Suprapubic skin (tissue), 3 donors: ENCODE measurements at regions not wholly inside any gene's neighbourhood (a gene's known extent, or its start where the extent isn't known, plus 50 kb on each side); places are given as distances from the start of the nearest gene placed in this dataset.

ENCODE experiments used
- POLR2AphosphoS5 ChIP-seq, 3 donors: sonication (generic); formaldehyde crosslinking; IDR thresholded peaks; one replicate each; pipeline ENCODE4 v1.6.1; 2017; ENCODE audit warnings: antibody characterized with exemption in 3 of 3
- TF ChIP-seq, protein P1 (sequence below), 2 donors: fragments of 200-600 bp in 1 of 2; fragments of 450-650 bp in 1 of 2; sonication (generic) in 1 of 2; IDR thresholded peaks; one replicate each; pipeline ENCODE4 v1.5.1; 2016 to 2019; ENCODE audit warnings: antibody characterized with exemption in 2 of 2, mild to moderate bottlenecking in 1 of 2, moderate library complexity in 1 of 2

DNA sequence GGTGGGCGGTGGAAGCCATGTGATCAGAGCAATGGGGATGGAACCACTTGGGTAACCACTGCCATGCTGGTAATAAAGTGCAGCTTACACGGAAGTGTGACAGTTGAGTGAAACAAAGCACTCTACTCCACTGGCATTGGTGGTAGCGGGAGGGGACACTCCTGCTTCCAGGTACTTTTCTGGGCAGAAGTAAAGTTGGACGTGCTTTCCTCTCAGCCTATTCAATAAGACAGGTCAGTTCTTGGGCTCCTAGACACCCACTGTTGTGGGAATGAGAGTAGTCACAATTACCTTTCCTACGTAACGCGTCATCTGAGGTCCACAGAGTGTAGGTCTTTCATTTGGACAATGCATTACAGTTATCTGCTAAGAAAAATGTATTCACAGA is 51.7 kb upstream of the CHD2 start:
- TF ChIP-seq, protein P1, sequence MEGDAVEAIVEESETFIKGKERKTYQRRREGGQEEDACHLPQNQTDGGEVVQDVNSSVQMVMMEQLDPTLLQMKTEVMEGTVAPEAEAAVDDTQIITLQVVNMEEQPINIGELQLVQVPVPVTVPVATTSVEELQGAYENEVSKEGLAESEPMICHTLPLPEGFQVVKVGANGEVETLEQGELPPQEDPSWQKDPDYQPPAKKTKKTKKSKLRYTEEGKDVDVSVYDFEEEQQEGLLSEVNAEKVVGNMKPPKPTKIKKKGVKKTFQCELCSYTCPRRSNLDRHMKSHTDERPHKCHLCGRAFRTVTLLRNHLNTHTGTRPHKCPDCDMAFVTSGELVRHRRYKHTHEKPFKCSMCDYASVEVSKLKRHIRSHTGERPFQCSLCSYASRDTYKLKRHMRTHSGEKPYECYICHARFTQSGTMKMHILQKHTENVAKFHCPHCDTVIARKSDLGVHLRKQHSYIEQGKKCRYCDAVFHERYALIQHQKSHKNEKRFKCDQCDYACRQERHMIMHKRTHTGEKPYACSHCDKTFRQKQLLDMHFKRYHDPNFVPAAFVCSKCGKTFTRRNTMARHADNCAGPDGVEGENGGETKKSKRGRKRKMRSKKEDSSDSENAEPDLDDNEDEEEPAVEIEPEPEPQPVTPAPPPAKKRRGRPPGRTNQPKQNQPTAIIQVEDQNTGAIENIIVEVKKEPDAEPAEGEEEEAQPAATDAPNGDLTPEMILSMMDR (IDR thresholded peaks at IDR 0.05): no peak
- TF ChIP-seq POLR2AphosphoS5 (IDR thresholded peaks at IDR 0.05): no peak
